Endothelial cell of umbilical vein (primary cell): ENCODE measurements at regions not wholly inside any gene's neighbourhood (a gene's known extent, or its start where the extent isn't known, plus 50 kb on each side); places are given as distances from the start of the nearest gene placed in this dataset.

Experiments
- CTCF ChIP-seq, 2 donors: IDR thresholded peaks; 1 replicate in 1 of 2; 2 replicates in 1 of 2; pipeline ENCODE4 v1.5.1; 2011; ENCODE audit warnings: low read length in 2 of 2, mild to moderate bottlenecking in 2 of 2, moderate library complexity in 2 of 2, control low read depth in 1 of 2, inconsistent platforms in 1 of 2, low read depth in 1 of 2; ENCODE audit not compliant: insufficient read depth in 1 of 2; ENCODE audit errors: extremely low read depth in 1 of 2
- EZH2 ChIP-seq: IDR thresholded peaks from 2 replicates; pipeline ENCODE4 v1.6.1; 2012; ENCODE audit warnings: borderline replicate concordance, low read depth, mild to moderate bottlenecking, moderate library complexity, low read length, inconsistent platforms; ENCODE audit not compliant: severe bottlenecking
- FOS ChIP-seq: IDR thresholded peaks from 2 replicates; pipeline ENCODE4 v1.6.1; 2011; ENCODE audit warnings: mild to moderate bottlenecking, low read length, moderate library complexity, borderline replicate concordance; ENCODE audit not compliant: insufficient read depth
- JUN ChIP-seq: IDR thresholded peaks from 2 replicates; pipeline ENCODE4 v1.6.1; 2011; ENCODE audit warnings: borderline replicate concordance, low read depth; ENCODE audit not compliant: insufficient read length, insufficient read depth
- MYC ChIP-seq: IDR thresholded peaks from one replicate; pipeline ENCODE4 v1.6.1; 2011; ENCODE audit warnings: mild to moderate bottlenecking, low read depth, low read length
- POLR2A ChIP-seq: IDR thresholded peaks from 2 replicates; pipeline ENCODE4 v1.6.1; 2012; ENCODE audit warnings: low read depth, mild to moderate bottlenecking, control low read depth, low read length
- POLR2AphosphoS5 ChIP-seq: IDR thresholded peaks from 2 replicates; pipeline ENCODE4 v1.6.1; 2012; ENCODE audit warnings: low read depth, mild to moderate bottlenecking, control low read depth, low read length, moderate library complexity; ENCODE audit not compliant: insufficient read depth
- TF ChIP-seq, protein P1 (sequence below): IDR thresholded peaks from 2 replicates; pipeline ENCODE4 v1.6.1; 2011; ENCODE audit not compliant: insufficient read depth, insufficient read length

- TF ChIP-seq POLR2A: no peak
- no peak for TF ChIP-seq CTCF (IDR thresholded peaks at IDR 0.05; ENCODE audit: extremely low read depth in 1 of 2, insufficient read depth in 1 of 2, low read depth in 1 of 2, low read length in 2 of 2)
- no peak for TF ChIP-seq JUN
- no peak for TF ChIP-seq POLR2AphosphoS5
- TF ChIP-seq, protein P1, sequence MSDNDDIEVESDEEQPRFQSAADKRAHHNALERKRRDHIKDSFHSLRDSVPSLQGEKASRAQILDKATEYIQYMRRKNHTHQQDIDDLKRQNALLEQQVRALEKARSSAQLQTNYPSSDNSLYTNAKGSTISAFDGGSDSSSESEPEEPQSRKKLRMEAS: no peak
- TF ChIP-seq MYC: no peak
- TF ChIP-seq FOS: no peak
- TF ChIP-seq EZH2: no peak
Measured at GRCh38 chr3:176055836-176056235, 1141.4 kb downstream of the TBL1XR1 start.
